Activated effector memory CD4-positive, alpha-beta T cell treated with Interleukin-2 at 50 U/mL for 16 hours (primary cell): ENCODE measurements at regions not wholly inside any gene's neighbourhood (a gene's known extent, or its start where the extent isn't known, plus 50 kb on each side); places are given as distances from the start of the nearest gene placed in this dataset.
A peak's percentile ranks its signal among the peaks of the same experiment; 100 is the strongest.
"Not testable (repeated sequence)": the region's sequence is repeated elsewhere in the genome, so short reads cannot be mapped to it uniquely, and the experiment has no call there.

Source experiments
- DNase-seq: peaks from one replicate; pipeline ENCODE4 v3.0.0-alpha.2; 2020

DNA sequence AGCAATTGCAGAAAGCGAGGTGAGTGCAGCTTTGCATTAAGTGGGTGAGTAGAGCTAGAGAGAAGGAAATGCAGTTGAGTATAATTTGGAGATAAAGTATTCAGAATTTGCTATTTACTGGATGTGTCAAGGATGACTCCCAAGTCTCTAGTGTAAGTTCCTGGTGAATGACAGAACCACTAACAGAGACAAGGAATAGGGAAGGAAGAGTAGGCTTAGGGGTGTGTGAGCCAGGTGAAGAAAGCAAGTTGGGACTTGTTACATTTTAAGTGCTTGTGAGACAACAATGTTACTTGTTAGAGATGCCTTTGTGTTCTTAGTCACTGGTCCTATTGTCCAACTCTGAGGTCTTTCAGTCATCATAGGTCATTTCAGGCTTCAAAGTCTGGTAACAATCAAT, 70.8 kb downstream of the TBC1D26 start:
- not testable (repeated sequence) for DNase-seq

DNA sequence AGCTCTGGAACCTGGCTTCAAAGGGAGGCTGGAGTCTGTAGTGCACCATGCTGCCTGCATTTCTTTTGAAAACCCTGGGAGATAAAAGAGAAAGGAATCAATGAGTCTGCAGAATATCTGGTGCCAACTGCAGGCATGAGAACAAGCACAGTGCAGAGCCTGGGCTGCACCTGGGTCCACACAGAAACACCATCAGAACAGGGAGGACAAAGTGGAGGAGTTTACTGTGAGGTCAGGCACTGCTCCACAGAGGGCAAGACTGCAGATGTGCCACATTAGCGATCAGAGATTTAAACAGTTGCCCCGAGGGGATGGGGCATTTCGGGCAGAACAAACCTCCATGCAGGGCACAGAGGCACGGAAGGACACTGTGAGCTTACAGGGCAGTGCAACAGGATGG, 74.7 kb downstream of the TBC1D26 start:
- DNase-seq: not testable (repeated sequence)

DNA sequence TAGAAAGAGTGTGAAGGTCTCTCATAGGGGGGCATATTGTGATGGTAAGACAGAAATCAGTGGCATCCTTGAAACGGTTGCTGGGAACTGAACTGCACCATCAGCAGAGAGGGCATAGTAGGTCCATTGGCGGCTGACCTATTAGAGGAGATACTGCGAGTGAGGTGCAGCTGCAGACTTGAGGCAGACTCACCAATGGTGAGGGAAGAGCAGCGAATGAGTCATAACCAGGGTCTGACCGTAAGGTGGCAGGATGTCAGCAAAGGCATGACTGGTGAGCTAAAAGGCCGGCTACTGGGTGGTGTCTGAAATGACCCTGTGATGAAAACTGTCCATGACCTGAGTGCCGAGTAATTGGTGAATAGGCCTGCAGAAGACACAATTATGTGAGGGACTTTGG, 81.3 kb downstream of the TBC1D26 start:
- DNase-seq: not testable (repeated sequence)

DNA sequence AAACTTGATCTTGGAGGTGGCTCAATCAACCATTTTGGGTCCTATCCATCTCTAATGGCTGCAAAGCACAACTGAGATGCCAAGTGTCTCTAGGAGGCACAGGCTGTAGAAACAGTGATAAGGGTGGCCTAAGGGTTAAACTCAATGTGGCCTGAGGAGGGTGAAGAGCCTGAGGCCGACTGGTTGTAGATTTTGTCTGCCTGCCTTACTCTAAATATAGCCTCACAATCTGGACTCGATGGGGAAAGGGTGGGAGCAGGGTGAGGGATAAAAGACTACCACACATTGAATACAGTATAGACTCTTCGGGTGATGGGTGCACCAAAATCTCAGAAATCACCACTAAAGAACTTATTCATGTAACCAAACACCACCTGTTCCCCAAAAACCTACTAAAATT, 81.9 kb downstream of the TBC1D26 start:
- not testable (repeated sequence) for DNase-seq

DNA sequence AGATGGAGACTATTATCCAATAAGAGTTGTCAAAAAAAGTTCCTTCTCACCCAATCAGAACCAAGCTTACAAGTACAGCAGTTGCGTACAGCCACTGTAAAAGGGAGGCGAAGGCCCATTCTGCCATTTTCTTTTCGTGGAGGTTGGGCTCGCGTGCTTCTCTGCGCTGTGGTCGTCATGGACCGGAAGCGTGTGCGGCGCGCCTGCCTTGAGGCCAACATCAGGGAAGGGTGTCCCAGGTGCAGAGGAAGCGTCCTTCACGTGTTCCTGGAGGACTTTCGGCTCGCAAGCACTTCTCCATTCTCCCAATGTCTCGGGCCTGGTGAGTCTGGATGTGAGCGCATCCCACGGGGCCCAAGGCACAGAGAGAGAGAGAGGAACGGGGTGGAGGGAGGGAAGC, 85.8 kb downstream of the TBC1D26 start:
- DNase-seq: not testable (repeated sequence)

DNA sequence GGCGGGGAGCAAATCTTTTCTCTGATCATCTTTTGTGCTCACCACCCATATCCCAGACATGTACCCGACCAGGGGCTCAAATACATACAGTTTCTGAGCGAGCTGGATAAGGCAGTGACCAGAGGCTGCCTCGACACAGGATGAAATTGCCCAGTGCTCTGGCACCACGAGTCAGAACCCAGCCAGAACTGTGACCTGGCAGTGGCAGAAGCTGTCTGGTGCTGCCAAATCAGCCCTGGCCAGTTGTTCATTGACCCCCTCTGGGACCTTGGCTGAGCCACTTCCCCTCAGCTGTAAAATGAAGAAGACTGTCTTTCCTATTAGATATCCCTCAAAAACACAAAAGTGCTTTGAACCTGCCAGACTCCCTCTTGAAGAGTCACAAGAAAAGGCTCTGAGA, 90.2 kb downstream of the TBC1D26 start:
- DNase-seq: not testable (repeated sequence)

DNA sequence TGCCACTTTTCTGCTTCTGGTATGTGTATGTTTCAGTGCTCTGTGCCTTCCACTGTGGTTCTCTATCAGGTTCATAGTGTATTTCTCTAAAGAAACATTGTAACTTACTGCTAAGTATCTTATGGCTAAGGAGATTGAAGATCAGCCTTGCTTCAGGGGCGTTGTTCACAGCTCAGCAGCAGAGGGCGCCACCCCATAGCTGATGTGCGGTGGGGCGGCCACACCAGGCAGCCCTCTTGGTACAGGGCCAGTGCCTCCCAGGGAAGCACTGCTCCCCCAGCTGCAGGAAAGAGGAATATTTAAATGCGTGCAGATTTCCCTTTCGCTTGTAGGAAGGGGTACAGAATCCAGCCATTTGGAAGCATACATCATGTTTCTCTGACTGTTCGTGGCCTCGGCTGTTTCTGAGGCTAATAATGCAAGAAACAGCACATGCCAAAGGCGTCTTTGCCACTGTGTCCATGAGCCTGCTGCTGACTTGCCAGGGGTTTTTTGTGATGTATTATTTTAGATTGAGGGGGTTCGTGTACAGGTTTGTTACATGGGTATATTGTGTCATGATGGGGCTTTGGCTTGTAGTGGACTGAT, 96.7 kb downstream of the TBC1D26 start:
- DNase-seq: peak; percentile 55

DNA sequence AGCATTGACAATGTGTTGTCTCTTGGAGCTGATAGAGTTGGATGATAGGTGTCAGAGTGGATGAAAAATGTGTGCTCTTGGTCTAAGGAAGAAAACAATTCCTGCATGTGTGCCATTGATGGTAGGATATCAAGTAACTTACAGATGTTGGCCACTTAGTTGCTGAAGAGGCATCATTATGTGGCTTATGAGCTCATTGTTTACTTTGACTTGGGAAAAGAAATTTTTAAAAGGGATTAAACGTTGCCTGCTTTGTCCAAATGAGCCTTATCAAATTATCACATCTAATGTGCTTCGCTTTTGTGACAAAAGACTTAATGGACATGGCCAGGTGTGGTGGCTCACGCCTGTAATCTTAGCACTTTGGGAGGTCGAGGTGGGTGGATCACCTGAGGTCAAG, 98.1 kb downstream of the TBC1D26 start:
- not testable (repeated sequence) for DNase-seq

DNA sequence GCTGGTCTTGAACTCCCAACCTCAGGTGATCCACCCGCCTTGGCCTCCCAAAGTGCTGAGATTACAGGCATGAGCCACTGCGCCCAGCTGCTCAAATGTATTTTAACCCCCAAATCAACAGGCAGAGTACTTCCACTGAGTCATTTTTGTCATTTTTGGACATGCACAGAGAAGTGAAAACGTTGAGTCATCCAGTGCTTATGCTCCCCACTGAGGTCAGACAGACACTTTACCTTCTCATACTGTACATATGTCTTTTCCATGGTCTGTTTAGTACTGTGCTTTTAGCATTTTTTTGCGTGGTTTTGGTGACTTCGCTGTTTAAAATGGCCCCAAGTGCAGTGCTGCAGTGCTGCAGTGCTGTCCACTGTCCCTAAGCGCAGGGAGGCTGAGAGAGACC, 99.1 kb downstream of the TBC1D26 start:
- not testable (repeated sequence) for DNase-seq

DNA sequence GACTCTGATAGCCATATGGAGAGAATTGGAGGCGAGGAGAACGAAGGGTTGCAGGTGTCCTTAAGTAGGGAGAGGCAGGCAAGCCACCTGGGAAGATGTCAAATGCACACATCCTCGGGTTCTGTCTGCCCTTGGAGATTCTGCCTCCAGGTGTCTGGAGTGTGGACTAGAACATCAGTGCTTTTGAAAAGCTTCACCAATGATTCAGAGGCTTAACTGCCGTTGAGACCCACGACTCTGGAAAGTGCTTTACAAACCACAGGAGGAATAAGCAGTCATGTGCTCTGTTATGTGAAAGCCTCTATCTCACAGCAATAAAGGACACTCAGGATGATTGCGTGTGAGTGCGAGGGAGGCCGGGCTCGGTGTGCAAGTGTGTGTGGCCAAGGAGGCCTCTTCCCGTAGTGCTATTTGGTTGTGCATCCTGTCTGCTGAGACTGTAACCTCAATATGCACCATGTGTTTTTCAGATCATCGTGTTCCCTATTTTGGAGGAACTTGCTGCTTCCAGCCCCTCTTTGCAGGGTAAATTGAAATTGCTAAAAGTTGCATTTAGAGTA, 100.9 kb downstream of the TBC1D26 start:
- not testable (repeated sequence) for DNase-seq

DNA sequence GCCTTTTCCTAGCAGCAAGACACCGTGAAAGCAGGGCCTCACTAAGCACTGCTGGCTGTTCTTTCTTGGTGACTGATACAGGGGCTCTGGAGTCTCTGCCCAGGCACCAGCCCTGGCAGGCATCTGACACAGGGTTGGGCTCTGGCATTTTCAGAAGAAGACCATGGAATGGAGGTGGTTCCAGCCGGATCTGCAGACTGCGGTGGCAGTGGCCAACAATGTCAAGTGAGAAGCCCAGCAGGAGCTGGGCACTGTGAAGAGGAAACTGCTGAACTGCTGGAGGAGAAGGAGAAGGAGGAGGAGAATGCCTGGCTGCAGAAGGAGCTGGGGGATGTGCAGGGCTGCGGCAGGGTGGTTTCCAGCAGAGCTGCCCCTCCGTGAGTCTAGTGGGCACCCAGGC, 101.8 kb downstream of the TBC1D26 start:
- DNase-seq: not testable (repeated sequence)

DNA sequence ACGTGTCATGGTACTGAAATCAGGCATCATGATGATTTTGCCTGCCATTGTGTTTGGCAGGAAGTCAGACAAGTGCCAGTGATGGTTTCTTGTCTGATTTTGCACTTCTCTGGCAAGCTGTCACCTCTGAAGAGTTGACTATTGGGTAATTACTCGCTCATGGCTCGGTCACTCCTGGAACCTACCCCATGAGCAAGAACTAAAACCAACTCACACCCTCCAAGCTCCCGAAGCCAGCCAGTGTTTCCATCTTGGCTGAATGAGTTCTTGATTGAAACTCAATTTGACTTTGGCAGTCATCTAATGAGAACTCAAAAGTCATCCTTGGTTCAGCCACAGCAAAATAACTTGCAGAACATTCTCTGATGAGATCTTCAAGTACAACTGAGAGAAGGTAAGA, 103.4 kb downstream of the TBC1D26 start:
- DNase-seq: not testable (repeated sequence)

DNA sequence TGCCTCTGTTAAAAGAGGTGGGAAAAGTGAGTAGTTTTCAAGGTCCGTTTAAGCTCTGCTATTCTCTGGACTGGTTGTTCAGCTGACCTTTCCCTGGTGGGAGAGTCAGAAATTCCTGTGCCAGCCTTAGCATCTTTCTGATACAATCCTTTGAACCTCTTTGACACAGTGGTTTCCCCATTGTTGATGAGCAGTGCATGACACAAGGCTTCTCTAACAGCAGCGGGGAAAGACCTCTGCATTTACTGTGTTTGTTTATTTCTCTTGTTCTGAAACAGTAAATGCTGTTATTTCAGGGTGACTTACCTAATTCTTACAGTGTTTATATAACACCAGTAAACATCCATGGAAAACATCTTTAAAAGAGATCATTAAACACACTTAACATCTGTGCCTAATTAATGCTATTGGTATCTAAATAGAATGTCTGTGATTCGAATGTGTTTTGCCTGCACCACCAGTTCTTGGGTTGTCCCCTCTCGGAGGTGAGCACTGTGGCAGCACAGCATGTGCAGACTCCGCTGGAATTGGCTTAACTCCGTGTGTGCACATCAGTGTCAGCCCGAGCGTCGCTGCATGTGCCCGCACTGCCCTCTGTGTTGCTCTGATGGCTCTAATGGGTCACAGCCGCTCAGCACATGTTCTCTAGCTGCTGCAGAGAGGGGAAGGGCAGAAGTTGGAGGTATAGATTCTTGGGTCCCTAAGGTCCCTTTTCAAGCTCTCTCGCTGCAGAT, 104.3 kb downstream of the TBC1D26 start:
- not testable (repeated sequence) for DNase-seq

DNA sequence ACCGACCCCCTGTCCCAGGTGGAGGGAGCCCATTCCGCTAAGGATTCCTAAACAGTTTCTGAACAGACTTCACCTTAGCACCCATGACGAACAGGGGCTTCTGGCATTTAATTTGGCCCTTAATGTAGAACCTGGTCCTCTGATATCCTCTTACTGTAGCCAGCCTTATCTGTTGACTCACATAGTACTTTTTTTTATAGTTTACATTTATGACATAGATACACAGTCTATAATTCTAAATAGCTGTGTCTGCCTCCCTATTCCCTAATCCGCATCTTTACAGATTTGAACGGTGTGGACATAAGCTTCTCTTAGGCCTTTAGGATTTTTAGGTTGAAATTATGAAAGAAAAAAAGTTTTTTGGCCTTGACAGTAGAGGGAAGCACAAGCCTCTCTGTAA, 104.9 kb downstream of the TBC1D26 start:
- DNase-seq: not testable (repeated sequence)

DNA sequence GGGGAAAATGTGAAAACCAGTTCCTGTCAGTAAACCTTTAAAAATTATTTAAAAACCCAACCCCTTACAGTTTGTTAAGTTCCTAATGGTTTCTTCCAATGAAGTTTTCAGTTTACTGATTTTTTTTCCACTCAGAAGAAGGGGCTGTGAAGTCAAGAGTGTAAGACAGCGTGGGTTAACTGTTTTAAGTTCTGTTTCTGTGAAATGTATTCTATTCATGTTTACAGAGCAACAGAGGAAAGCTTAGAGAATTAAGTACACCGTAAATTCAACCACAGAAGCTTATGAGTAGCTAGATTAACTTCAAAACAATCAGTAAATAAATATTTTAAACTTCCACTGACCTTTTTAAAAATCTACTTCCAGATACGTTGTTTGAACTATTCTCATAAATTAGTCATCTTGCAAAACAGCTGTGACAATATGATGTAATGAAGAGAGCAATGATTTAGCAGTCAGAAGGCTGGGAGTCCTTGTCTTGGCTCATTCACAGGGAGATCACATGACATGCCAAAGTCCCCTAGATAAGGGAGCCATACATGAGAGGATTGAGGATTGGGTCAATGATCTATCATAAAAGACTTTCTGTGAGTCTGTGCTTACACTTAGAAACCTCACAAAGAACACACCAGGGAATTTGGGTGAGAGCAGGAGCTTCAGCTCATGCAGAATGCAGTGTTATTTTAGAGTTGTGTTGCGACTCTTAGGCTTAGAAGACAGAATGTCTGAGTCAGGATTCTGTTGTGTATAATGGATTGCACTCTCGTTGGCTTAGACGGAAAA, 97.3 kb upstream of the ADORA2B start:
- not testable (repeated sequence) for DNase-seq

DNA sequence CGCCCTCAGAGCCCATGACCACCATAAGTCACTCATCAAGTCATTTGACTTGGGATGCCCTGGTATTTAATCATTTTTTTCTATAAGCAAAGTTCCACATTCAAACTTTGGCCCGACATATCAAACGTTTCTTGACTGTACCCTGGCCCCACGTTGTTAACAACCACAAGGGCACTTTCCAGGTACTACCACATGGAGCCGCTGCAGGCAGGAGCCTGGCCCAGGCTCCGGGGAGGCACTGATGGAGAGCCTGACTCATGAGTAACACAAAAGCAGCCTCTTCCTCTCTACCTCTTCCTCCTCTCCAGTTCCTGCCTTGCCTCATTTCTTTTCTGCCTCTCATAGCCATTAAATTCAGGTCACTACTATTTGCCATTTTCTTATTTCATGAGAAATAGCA, 95.9 kb upstream of the ADORA2B start:
- DNase-seq: peak; percentile 39

DNA sequence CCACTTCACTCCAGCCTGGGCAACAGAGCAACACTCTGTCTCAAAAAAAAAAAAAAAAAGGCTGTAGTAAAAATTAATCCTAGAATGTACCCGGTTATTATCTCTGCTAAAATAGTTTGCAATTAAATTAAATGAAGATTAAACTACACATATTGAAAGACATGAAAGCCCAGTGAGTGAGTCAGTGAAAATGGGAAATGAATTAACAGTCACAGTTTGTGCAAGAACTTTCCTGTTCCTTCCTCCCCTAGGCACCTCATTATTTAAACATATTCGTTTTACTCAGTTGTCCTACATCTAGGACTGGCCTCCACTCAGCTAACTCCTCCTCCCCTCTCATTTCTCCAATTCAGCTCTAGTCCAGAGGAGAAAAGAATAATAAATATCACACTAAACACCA, 94.9 kb upstream of the ADORA2B start:
- not testable (repeated sequence) for DNase-seq

DNA sequence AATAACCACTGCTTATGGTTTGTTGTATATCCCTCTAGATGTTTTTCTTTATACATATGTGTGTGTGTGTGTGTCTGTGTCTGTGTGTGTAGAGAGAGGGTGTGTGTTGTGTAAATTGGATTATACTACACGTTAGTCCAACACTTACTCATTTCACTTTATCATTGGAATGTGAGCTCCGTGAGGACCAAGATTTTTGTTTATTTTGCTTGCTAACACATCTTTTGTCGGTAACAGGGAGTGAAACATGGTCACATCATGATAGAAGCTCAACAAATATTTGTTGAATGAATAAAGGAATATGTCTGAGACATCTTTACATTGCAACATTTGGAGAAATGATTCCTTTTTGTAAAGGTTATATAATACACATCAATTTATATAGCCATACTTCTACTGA, 94.2 kb upstream of the ADORA2B start:
- not testable (repeated sequence) for DNase-seq

DNA sequence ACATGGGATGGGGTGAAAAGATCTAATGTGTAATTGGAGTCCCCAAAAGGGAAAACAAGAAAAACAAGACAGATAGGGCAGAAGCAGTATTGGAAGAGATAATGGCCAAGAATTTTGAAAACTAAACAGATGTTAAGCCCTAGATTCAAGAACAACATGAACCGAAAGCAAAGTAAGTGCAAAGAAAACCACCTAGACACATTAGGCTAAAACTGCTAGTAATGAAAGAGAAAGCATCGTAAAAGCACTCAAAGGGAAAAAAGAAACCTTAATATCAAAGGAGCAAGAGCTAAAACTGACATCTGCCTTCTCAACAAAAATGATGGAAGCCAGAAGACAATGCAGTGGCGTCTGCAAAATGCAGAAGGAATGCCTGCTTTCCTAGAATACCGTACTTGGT, 92.1 kb upstream of the ADORA2B start:
- DNase-seq: not testable (repeated sequence)

DNA sequence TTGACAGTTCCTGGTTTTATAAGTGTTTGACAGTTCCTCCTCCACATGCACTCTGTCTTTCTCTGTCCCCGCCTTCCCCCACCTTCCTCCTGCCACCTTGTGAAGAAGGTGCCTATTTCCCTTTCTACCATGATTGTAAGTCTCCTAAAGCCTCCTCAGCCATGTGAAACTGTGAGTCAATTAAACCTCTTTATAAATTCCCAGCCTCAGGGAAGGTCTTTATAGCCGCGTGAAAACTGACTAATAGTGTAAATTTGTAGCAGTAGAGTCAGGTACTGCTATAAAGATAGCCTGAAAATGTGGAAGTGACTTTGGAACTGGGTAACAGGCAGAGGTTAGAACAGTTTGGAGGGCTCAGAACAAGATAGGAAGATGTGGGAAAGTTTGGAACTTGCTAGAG, 88.7 kb upstream of the ADORA2B start:
- DNase-seq: not testable (repeated sequence)

DNA sequence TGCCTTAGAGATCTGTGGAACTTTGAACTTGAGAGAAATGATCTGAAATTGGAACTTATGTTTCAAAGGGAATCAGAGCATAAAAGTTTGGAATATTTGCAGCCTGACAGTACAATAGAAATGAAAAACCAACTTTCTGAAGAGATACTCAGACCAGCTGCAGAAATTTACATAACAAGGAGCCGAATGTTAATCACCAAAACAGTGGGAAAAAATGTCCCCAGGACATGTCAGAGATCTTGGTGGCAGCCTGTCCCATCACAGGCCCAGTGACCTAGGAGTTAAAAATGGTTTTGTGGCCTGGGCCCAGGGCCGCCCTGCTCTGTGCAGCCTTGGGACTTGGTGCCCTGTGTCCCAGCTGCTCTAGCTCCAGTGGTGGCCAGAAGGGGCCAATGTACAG, 88.2 kb upstream of the ADORA2B start:
- DNase-seq: not testable (repeated sequence)

DNA sequence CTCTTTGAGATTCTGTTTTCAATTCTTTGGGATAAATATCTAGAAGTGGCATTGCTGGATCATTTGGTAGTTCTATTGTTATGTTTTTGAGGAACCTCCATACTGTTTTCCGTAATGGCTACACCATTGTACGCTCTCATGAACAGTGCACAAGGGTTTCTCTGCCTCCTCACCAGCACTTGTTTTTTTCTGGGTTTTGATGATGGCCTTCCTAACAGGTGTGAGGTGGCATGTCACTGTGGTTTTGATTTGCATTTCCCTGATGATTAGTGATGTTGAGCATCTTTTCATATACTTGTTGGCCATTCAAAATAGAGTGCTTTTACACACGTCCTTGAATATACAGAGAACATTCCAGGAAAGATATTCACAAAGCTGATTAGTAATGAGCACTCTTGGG, 86.8 kb upstream of the ADORA2B start:
- DNase-seq: not testable (repeated sequence)

DNA sequence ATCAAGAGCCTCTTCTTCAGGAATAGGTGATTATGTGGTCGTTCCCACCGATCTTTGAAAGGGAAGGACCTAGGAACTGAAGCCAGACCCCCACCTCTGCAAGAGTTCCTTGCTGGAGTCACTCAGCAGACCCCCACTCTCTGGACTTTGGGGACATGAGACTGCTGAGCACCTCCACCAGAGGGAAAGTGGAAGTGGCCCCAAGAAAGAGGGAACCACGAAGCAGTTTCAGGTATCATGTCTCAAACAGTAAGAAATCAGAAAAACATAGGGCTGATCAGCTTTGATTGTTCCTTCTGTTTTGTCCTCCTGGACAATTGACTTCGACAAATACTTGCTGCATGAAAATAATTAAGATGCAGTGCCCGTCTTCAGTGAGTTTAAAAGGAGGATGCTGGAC, 84.2 kb upstream of the ADORA2B start:
- DNase-seq: not testable (repeated sequence)
